ENCODE measurements at regions not wholly inside any gene's neighbourhood (a gene's known extent, or its start where the extent isn't known, plus 50 kb on each side); places are given as distances from the start of the nearest gene placed in this dataset.

GRCh38 chr14:99072433-99072832, 199.6 kb downstream of the BCL11B start:
- DNase-seq, result no peak

GRCh38 chr14:99072956-99073355, 199.0 kb downstream of the BCL11B start:
- no peak for DNase-seq

- DNase-seq, result no peak
Observed at GRCh38 chr14:99073431-99073830, 198.6 kb downstream of the BCL11B start.

- DNase-seq, result no peak
Observed at GRCh38 chr14:99075061-99075460, 196.9 kb downstream of the BCL11B start.

- DNase-seq, result no peak
Observed at GRCh38 chr14:99075771-99076375, 196.1 kb downstream of the BCL11B start.

- no peak for DNase-seq
Observed at GRCh38 chr14:99077076-99077843, 194.7 kb downstream of the BCL11B start.

GRCh38 chr14:99077844-99078236, 194.2 kb downstream of the BCL11B start:
- DNase-seq, result no peak

GRCh38 chr14:99078426-99078825, 193.6 kb downstream of the BCL11B start:
- DNase-seq, result no peak

GRCh38 chr14:99079061-99079727, 192.8 kb downstream of the BCL11B start:
- DNase-seq, result no peak

- no peak for DNase-seq
Observed at GRCh38 chr14:99080306-99080705, 191.7 kb downstream of the BCL11B start.

- no peak for DNase-seq
Observed at GRCh38 chr14:99081156-99081765, 190.7 kb downstream of the BCL11B start.

- no peak for DNase-seq
Observed at GRCh38 chr14:99081880-99082279, 190.1 kb downstream of the BCL11B start.

GRCh38 chr14:99093532-99094517, 178.2 kb downstream of the BCL11B start:
- DNase-seq, result no peak

- DNase-seq, result no peak
Observed at GRCh38 chr14:99094901-99095300, 177.1 kb downstream of the BCL11B start.

- DNase-seq, result no peak
Observed at GRCh38 chr14:99095369-99095768, 176.6 kb downstream of the BCL11B start.

- no peak for DNase-seq
Observed at GRCh38 chr14:99098199-99098598, 173.8 kb downstream of the BCL11B start.

GRCh38 chr14:99099051-99099787, 172.8 kb downstream of the BCL11B start:
- DNase-seq, result no peak

GRCh38 chr14:99100497-99101270, 171.3 kb downstream of the BCL11B start:
- no peak for DNase-seq

GRCh38 chr14:99101855-99102461, 170.0 kb downstream of the BCL11B start:
- no peak for DNase-seq

- DNase-seq, result no peak
Observed at GRCh38 chr14:99116741-99117295, 155.2 kb downstream of the BCL11B start.
